ENCODE measurements at regions not wholly inside any gene's neighbourhood (a gene's known extent, or its start where the extent isn't known, plus 50 kb on each side); places are given as distances from the start of the nearest gene placed in this dataset.

GRCh38 chr12:115517913-115518312 lies 759.6 kb downstream of the MED13L start:
- DNase-seq (no peak), ATAC-seq (no peak)
- TF ChIP-seq CTCF (IDR thresholded peaks at IDR 0.05 in 4 of 5, conservative IDR thresholded peaks at IDR 0.05 in 1 of 5) (no peak), POLR2A (IDR thresholded peaks at IDR 0.05) (no peak)
- peaks cover 0 to 3% (median 0%) of the 10 kb centered on the region in 3 donors for H3K27me3 ChIP-seq
- intact Hi-C loops (cut with DNase I; ENCODE audit: low total_unique reads) (no loop called here), in situ Hi-C loops (cut with MboI; ENCODE audit: low sequenced_read_pairs in 4 of 4) (no loop called here)
- no peaks in the 10 kb centered on the region for H3K36me3 ChIP-seq
- no peak overlapping the region for H3K27ac ChIP-seq
- H3K4me3 ChIP-seq: no peak overlapping the region
- H3K4me1 ChIP-seq: no peaks in the 10 kb centered on the region
- H3K9me3 ChIP-seq: no peaks in the 10 kb centered on the region

GRCh38 chr12:115511986-115512711 lies 765.3 kb downstream of the MED13L start:
- intact Hi-C loops (cut with DNase I; ENCODE audit: low total_unique reads): no loop called here
- in situ Hi-C loops (cut with MboI; ENCODE audit: low sequenced_read_pairs in 4 of 4): no loop called here

GRCh38 chr12:115511305-115511704 lies 766.2 kb downstream of the MED13L start:
- Histone ChIP-seq H3K36me3 (no peaks in the 10 kb centered on the region), H3K27ac (no peak overlapping the region), H3K4me3 (no peak overlapping the region), H3K27me3 (no peaks in the 10 kb centered on the region), H3K9me3 (no peaks in the 10 kb centered on the region), H3K4me1 (no peaks in the 10 kb centered on the region)
- in situ Hi-C loops (cut with MboI; ENCODE audit: low sequenced_read_pairs in 4 of 4) (no loop called here), intact Hi-C loops (cut with DNase I; ENCODE audit: low total_unique reads) (no loop called here)
- ATAC-seq (no peak), DNase-seq (no peak)
- TF ChIP-seq POLR2A (IDR thresholded peaks at IDR 0.05) (no peak), CTCF (IDR thresholded peaks at IDR 0.05 in 4 of 5, conservative IDR thresholded peaks at IDR 0.05 in 1 of 5) (no peak)

More at GRCh38 chr12:115511986-115512711, 765.3 kb downstream of the MED13L start:
- Histone ChIP-seq H3K4me1 (no peaks in the 10 kb centered on the region), H3K9me3 (no peaks in the 10 kb centered on the region), H3K27me3 (no peaks in the 10 kb centered on the region), H3K4me3 (no peak overlapping the region), H3K27ac (no peak overlapping the region), H3K36me3 (no peaks in the 10 kb centered on the region)
- DNase-seq (no peak), ATAC-seq (no peak)
- no peak for TF ChIP-seq CTCF (IDR thresholded peaks at IDR 0.05 in 4 of 5, conservative IDR thresholded peaks at IDR 0.05 in 1 of 5)
- no peak for TF ChIP-seq POLR2A (IDR thresholded peaks at IDR 0.05)

GRCh38 chr12:115508990-115509389 lies 768.5 kb downstream of the MED13L start:
- TF ChIP-seq POLR2A (IDR thresholded peaks at IDR 0.05) (no peak), CTCF (IDR thresholded peaks at IDR 0.05 in 4 of 5, conservative IDR thresholded peaks at IDR 0.05 in 1 of 5) (no peak)
- H3K27ac ChIP-seq: peak overlapping the region in 1 of 4 donors; percentile 24
- in situ Hi-C loops (cut with MboI; ENCODE audit: low sequenced_read_pairs in 4 of 4): no loop called here

More at GRCh38 chr12:115508990-115509389, 768.5 kb downstream of the MED13L start:
- Histone ChIP-seq H3K4me1 (peaks cover 0 to 8% of the 10 kb centered on the region in 2 donors), H3K27me3 (no peaks in the 10 kb centered on the region), H3K4me3 (no peak overlapping the region), H3K36me3 (no peaks in the 10 kb centered on the region), H3K9me3 (no peaks in the 10 kb centered on the region)
- intact Hi-C loops (cut with DNase I; ENCODE audit: low total_unique reads): no loop called here
- ATAC-seq (no peak), DNase-seq (no peak)

All from gastrocnemius medialis (tissue), 4 donors.